HG03439 (cell line): ENCODE measurements at regions not wholly inside any gene's neighbourhood (a gene's known extent, or its start where the extent isn't known, plus 50 kb on each side); places are given as distances from the start of the nearest gene placed in this dataset.

Experiments
- ATAC-seq: cut with Tn5 transposase; IDR thresholded peaks from one replicate; pipeline ENCODE4 v1.9.1; 2021; ENCODE audit warnings: mild to moderate bottlenecking, moderate library complexity; ENCODE audit not compliant: unreplicated experiment

DNA sequence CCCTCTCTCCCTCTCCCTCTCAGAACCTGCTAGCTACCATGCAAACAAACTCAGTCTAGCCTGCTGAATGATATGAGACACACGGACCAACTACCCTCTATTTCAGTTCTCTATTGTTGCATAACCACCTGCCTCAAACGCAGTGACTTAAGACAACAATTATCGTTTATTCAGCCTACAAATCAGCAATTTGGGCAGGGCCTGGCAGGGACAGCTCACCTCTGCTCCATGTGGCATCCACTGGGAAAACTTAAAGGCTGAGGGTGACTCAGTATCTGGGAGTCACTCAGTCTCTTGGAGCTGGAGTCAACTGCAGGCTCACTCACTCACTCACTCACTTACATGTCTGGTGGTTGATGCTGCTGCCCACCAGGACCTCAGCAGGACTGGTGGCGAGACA, 121.3 kb downstream of the SEC16B start:
- no peak for ATAC-seq

DNA sequence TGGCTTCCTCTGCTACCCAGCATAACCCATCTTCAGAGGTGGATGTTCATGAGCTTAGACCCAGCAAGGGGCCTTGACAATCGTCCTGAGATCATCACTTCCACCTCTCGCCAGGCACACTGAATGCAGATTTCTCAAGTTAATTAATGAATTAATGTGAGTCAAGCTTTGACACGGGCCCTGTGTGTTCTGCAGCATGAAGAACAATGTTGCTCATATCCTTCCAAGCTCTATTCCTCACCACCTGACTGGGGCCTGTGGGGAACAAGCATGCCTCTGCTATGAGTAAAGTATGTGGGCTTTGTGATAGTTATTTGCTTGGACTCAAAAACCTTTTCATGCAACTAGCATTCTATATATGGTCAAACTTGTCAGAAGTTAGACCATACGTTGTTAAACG, 122.0 kb downstream of the SEC16B start:
- no peak for ATAC-seq

DNA sequence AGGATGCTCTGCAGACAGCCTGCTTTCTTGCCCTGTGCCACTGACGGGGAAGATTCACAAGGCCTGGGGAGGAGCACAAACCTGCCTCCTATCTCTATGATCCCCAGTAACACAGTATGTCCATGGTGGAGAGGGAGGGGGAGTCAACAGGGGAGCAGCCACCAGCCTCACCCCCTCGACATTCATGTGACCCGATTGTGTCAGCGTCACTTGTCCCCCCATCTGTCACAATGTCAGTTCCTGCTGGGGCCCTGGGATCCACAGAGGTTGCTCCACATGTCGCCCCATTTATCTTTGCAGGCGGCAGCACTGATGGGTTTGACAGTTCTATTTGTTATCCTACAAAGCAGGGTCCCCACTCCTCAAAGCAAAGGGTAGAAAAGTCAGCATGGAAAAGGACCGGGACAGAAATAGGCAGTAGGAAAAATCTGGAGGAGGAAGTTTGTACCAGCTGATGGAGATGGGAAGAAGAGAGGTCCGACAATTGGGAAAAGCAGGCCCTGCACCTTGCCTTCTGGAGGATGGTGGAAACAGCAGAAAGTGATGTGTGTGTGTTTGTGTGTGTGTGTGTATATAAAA, 130.9 kb downstream of the SEC16B start:
- ATAC-seq = no peak

DNA sequence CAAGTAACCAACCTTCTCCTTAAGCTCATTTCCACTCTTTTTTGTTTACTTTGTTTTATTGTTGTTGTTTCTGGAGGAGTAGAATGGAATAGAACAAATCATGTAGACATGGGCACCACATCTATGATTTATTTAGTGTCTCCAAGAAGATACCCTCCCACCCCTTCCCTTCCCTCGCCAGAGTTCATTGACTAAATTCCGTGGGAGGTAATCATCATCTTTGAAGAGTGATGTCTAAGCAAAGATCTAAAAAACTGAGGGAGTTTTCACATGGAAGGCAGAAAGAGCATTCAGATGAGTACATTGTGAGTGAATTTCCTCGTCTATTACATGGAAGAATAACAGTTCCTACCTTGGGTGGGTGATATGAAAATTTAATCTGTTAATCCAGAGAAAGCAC, 136.2 kb downstream of the SEC16B start:
- no peak for ATAC-seq

DNA sequence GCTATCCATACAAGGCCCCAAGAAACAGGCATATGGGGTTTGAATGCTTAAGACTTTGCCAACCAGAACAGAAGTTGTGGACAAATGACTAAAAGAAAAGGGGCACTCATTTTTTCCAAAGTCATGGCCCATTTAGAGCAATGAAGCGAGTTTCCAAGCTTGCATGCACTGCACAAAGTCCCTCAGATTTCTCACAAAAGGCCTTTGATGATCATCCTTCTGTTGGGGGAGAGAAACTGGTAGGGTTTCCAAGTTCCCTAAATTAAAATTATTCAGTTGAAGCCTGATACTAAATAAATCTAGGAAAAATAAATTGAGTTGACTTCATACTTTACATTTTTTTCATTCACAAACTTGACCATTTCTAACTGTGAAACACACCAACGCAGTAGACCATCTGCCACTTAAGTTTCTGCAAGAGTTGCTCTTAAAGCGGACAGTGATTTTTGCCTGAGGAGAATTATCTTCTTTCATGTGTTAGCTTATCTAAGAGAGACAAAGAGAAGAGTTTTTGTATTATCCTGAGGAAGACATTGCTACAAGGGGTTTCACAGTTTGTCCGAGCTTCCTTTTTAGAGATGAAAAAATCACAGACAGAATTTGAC, 139.2 kb downstream of the SEC16B start:
- no peak for ATAC-seq

DNA sequence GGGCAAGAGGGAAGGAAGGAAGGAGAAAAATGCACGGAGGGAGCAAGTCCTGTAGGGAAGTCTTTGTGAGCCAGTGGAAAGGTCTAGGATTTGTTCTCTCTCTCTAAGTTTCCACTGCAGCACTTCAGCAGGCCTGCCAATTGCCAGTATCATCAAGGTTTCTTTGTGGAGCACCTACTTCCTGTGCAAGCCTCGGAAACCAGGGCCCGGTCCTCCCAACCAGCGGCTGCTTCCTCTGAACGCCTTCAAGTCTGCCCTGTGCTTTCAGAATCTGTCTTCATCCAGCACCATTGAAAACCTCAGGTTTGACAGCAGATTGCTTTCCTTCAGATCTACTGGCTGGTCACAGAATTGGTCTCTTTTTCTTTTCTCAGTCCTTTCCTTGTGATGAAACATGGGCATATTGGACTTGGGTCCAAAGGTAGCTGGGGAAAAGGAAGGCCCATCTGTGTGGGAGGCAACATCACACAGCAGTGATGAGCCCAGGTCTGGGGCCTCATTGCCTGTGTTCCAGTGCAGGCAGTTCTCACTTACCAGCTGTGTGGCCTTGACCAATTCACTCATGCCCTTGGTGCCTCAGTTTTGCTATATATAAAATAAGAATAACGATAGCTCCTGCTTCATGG, 144.5 kb downstream of the SEC16B start:
- ATAC-seq = no peak

DNA sequence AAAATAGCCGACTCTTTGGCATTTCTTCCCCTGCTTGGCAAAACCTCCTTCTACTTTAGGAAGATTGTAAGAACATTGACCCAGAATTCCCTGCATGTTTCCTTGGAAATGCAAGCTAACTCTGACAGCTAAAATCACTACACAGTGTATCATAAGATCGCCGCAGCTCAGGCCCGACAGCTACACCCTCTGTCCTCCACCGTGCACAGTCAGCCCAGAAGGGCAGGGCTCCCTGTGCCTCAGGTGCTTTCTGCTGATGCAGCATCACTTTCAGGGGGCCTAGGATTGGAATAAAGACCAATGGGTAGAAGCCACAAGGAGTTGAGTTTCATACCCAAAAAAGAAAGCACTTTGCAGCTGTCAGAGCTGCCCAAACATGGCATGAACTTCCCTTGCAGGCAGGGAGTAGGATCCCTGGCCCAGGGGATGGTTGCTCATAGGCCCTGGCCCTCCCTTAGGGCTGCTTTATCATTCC, 145.3 kb downstream of the SEC16B start:
- ATAC-seq = no peak

DNA sequence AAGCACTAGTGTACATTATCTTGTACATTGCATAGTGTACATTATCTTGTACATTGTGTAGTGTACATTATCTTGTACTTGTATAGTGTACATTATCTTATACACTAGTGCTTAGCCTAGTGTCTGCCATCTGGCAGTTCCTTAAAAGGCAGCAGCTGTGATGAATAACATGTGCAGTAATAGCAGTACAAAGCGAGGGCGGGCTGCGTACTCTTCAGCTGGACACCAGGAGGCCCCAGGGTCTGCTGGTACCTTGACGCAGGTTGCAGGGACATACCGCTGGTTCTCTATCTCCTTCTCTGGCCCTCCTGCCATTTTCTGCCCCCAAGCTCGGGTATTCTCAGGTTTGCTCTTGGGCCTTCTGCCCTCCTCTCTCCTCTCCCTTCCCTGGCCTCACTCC, 149.6 kb downstream of the SEC16B start:
- ATAC-seq = no peak

DNA sequence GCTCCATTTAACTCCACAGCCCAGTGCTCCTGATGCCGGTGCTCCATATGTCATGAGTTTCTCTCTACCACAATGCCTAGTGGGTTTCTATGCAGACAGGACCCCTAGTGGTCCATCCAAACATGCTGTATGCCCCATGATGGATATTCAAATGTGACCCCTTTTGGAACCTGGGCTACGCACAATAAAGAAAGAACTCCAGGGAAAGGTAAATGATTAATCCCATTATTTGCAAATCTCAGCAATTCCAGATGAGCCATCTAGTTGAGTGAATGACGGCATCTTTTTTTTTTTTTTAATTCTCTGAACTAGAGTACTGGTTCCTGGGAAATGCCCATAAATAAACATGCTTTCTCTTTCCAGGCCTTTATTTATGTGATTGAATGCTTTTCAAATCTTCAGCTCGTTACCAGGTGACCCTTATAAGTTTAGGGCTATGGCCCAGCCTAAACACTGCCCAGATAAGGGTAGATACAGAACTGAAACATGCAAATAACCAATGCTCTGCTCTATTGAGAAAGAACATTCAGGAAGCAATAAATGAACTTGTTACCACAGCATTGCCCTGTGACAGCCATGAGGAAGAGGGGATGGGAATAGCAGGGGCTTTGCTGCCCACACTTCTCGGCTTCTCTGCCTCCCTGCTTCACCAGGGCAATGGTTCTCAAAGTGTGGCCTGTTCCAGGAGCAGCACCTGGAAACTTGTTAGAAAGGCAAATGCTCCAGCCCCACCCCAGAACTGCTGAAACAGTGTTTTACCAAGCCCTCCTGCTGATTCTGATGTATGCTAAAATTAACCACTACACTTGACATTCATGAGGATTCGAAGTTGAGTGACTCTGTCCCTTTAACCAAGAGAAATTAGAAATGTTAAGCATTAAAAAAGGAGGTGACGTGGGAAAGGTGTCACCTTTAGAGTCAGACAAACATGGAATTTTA, 151.7 kb downstream of the SEC16B start:
- ATAC-seq = no peak

DNA sequence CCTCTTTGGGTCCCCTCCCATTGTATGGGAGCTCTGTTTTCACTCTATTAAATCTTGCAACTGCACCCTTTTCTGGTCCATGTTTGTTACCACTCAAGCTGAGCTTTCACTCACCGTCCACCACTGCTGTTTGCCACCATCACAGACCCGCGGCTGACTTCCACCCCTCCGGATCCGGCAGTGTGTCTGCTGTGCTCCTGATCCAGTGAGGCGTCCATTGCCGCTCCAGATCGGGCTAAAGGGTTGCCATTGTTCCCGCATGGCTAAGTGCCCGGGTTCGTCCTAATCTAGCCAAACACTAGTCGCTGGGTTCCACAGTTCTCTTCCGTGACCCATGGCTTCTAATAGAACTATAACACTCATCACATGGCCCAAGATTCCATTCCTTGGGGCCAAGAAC, 157.2 kb downstream of the SEC16B start:
- ATAC-seq = no peak

DNA sequence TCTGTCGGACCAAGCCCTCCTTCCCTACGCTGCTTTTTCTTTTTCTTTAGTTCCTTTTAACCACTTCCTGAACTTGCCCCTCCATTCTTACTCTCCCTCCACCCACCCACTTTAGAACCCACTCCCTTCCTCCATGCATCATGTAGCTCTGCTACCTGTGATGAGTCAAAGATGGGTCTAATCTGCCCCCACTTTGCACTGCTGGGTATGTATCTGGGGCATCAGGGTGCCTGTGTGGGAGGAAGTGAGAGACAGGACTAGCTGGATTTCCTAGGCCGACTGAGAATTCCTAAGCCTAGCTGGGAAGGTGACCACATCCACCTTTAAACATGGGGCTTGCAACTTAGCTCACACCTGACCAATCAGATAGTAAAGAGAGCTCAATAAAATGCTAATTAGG, 157.7 kb downstream of the SEC16B start:
- ATAC-seq = no peak

DNA sequence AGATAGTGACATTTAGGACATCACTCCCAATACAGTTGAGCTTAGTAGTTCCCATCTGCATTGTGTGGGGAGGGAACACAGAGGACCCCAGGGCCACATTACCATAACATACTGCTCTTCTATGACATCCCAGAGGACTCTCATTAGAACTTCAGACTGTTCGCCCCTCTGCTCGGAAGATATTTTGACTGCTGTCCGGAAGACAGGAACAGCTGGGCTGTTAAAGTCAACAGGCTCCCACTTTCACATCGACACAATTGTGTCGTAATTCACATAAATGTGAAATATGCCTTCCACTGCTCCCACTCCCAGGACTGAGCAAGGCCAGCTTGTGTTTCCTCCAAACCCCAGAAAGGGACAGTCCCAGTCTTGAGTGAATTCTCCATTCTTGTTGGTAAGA, 158.4 kb downstream of the SEC16B start:
- no peak for ATAC-seq

DNA sequence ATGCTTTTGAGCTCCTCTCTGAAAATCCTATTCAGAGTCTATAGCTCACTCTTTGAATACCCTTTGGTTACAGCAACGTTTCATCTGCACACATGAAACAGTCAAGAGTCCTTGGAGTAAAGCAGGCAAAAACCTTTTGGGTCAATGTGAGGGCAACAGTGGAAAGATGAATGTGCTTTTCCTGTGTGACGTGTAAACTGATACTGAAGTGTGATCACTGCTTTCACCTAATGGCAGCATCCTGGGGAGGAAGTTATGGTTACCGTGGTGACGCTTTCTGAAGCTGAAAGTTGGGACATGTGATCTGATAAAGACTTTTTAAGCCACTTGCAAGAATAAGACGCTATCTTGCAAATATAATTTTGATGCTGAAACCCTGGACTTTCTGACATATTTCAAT, 160.0 kb downstream of the SEC16B start:
- ATAC-seq = no peak

DNA sequence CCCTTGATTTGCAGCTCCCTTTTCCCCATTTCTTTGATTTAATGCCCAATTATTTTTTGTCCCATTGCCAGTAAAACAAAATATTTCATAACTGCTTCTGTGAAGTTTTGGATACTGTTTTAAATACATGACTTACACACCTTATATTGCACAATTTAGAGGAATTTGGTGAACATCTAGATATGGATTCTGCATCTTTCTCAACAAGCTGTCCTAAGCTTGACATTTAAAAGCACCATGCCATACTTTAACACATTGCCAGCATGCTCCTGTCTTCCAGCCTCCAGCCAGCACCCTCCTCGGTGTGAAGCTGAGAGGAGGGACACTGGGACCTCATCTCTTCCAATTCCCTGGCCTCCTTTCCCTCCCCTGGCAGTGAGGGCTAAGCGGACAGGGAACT, 167.6 kb downstream of the SEC16B start:
- no peak for ATAC-seq

DNA sequence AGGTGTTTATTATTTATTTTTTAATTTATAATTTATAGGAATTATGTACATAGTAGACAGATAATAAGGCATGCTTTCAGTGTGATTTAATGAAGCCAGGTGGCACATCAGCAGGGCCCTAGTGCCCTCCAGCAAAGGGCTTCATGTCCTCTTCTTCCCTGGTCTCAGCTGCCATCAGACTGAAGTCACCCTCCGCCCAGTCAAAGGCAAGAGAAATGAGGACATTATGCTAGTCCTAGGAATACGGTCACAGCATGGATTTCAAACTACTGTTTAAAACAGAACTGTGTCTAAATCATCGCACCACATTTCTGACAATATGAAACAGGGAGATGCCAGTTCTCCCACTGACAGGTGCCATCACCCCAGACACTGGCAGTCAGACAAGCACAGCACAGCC, 168.1 kb downstream of the SEC16B start:
- ATAC-seq = no peak

DNA sequence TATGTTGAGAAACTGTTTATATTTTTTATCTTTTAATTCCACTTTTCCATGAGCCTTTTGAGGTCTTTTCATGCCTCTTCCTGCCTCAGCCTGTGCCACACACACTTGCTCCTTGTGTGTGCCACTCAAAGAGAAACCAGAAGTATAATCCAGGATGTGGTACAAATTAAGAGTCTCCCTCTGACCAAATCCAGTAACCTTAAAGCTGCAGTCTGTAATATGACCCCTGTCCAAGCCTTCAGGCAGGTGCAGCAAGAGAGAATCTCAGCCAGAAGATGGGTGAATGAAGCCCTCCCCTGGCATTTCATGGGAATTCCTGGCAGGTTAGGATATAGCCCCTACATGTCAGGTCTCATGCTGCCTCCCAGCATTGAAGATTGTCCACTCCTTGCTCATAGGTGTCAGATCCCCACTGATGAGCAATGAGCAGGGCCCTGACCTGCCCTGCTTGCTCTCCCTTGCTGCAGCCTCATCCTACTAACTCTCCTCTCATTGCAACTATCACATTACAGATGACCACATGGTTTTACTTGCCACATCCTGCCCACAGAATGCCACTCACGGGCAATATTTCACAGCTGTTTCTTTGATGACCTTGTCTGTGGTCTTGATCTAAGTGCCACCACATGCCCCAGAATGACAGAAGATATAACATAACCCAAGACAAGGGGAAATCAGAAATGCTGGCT, 169.3 kb downstream of the SEC16B start:
- peak; percentile 60 for ATAC-seq

DNA sequence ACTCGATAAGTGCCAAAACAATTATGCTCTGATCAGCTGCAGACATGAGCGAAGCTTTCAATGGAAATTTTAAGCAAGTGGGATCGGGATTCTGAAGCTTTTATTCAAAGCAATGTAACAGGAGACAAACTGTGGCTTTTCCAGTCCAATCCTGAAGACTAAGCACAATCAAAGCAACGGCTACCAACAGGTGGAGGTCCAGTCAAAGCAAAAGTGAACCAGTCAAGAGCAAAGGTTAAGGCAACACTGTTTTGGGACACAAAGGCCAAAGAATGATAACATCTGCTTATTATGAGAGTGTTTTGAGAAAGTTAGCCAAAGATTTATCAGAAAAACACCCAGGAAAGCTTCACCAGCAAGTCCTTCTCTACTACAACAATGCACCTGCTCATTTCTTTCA, 170.1 kb downstream of the SEC16B start:
- ATAC-seq = no peak

DNA sequence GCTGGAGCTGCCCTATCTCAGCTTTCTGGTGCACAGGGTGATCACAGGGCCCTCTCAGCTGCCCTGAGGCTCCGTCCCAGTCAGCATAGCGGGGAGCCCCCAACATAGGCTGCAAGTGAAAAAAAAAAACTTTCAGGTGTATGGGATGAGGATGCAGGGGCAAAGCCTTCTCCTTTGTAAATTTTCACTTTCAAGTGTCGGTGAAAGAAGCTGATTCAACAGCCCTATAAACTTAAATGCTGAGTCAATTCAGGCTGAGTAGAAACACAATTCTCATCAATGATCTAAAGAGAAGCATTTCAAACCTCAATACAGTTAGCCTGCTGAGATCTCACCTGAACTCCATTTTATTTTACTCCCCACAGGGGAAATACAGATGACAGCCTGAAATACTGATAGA, 171.2 kb downstream of the SEC16B start:
- ATAC-seq = no peak

DNA sequence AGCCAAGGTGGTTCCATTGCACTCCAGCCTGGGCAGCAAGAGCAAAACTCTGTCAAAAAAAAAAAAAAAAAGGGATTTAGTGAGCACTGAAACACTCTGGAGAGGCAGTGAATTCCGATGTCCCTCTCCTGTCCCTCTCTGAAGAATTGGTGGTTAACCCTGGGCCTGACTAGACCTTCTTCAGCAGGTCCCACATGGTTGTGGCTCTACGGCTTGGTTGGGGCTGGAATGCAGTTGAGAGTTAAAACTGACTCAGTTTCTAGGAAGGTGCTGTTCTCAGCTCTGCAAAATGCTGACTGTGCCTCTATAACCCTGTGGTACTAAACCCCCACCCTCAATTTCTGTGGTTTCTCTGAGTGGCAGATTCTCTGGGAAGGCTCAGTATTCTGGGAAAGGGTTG, 173.3 kb downstream of the SEC16B start:
- no peak for ATAC-seq

DNA sequence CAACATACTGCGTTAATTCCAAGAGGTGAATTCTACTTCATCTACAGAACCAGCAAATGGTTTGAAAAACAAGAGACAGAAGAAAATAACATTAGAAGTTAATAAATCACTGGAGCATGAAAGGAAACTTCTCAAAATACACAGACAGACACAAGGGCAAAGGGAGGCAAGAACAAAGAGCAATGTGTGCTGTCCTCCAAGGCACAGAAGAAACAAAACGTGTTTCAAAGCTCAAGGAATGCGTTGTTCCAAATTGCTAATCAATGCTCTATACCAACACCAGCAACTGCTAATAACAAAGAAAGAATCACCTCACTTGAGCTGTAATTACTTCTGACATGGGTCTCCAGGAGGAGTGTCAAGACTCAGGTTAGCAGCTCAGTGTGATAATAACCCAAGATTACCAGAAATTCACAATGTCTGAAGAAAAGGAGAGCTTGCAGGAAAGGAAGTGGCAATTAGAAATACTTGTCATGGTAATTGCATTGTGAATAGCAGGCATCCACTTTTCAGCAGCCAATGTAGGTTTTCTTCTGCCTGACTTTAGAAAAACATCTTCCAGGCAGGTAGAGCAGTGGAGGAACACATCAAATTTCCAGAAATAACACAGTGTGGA, 175.4 kb downstream of the SEC16B start:
- no peak for ATAC-seq

DNA sequence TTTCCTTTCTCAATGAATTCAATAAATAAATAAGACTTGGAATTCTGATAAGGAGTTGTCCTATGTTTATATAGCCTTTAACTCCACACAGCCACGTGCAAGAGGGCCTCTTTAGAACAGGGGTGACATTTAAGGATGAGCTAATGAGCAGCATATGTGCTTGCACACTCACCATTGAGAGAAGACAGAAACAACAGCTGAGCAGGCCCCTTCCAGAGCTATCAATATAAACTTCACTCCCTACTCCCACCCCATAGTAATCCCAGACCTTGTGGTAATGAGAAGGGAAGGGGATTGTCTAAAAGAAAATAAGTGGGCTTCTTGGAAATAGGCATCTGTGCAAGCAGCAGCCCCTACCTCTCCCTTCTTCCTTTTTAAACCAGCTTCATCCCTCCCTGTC, 176.0 kb downstream of the SEC16B start:
- no peak for ATAC-seq
